ENCODE measurements at regions not wholly inside any gene's neighbourhood (a gene's known extent, or its start where the extent isn't known, plus 50 kb on each side); places are given as distances from the start of the nearest gene placed in this dataset.

DNA sequence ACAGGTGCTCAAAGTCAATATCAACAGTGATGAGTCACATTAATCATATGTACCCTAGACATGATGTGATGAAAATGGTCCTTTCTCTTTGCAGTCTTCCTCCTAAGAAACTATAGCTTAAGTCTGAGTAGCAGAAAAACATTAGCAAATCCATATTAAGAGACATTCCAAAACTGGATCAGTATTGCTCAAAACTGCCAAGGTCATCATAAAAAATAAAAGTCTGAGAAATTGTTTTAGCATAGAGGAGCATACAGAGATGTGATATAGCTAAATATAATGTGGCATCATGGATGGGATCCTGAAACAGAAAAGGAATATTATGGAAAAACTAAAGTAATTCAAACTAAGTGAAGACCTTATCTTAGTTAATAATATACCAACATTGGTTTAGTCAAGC is 1316.1 kb downstream of the SUCLG1 start:
- H3K27me3 Mint-ChIP-seq, result no peaks in the 10 kb centered on the region
- POLR2A ChIA-PET, result no interaction called here
- H3K4me1 ChIP-seq (ENCODE audit: control insufficient read depth in 1 of 2, extremely low read depth in 1 of 2, insufficient read depth in 2 of 2, low read length in 2 of 2), result no peaks in the 10 kb centered on the region
- no peaks in the 10 kb centered on the region for H3K36me3 Mint-ChIP-seq
- no peak overlapping the region for H3K27ac Mint-ChIP-seq
- H3K27ac ChIP-seq (ENCODE audit: low read length), result no peak overlapping the region
- H3K4me1 Mint-ChIP-seq, result no peaks in the 10 kb centered on the region
- no peaks in the 10 kb centered on the region for H3K36me3 ChIP-seq (ENCODE audit: control insufficient read depth in 2 of 2, extremely low read depth in 1 of 2, insufficient read depth in 1 of 2, low read length in 1 of 2)
- no peak overlapping the region for H3K4me3 Mint-ChIP-seq
- no peak for ATAC-seq (replicated peaks in 1 of 4)
- H3K4me3 ChIP-seq (ENCODE audit: control insufficient read depth in 1 of 2, extremely low read depth in 1 of 2, low read length in 1 of 2), result no peak overlapping the region
- peaks cover 8 to 23% (median 16%) of the 10 kb centered on the region in 3 donors for H3K9me3 Mint-ChIP-seq
- DNase-seq, result no peak
- CTCF ChIA-PET, result interaction anchor here in 1 of 2 donors (1.0 kb wide), 1 partner anchor 12 kb away, joined by 3 read pairs; no protein-coding TSS in a partner anchor
- no peaks in the 10 kb centered on the region for H3K27me3 ChIP-seq (replicated peaks in 1 of 2; ENCODE audit: control insufficient read depth in 2 of 2, extremely low read depth in 1 of 2, insufficient read depth in 2 of 2, low read length in 1 of 2)
- H3K9me3 ChIP-seq, result no peaks in the 10 kb centered on the region

DNA sequence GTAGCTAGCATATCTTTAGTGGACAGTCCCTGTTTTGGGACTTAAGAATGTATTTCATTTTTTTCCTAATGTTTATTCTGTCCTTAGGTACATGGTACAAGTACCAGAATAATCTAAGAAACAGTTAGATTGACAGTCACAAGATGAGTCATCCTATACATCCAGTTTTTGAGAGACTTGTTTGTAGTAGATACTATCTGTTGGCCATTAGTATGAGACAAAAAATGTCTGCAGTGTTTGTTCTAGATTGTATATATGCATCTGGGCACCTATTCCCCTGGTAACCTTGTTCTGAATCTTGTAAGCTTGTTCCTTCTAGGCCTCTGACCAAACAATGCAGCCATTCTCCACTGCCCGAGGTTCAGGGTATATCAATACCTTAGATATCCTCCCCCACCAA is 1343.5 kb downstream of the SUCLG1 start:
- H3K27ac ChIP-seq (ENCODE audit: low read length), result no peak overlapping the region
- no peaks in the 10 kb centered on the region for H3K36me3 ChIP-seq (ENCODE audit: control insufficient read depth in 2 of 2, extremely low read depth in 1 of 2, insufficient read depth in 1 of 2, low read length in 1 of 2)
- ATAC-seq (replicated peaks in 1 of 4) (no peak), DNase-seq (no peak)
- no peak overlapping the region for H3K4me3 ChIP-seq (ENCODE audit: control insufficient read depth in 1 of 2, extremely low read depth in 1 of 2, low read length in 1 of 2)
- H3K27me3 ChIP-seq (replicated peaks in 1 of 2; ENCODE audit: control insufficient read depth in 2 of 2, extremely low read depth in 1 of 2, insufficient read depth in 2 of 2, low read length in 1 of 2), result no peaks in the 10 kb centered on the region
- H3K4me1 Mint-ChIP-seq, result no peaks in the 10 kb centered on the region
- H3K9me3 Mint-ChIP-seq, result peaks cover 0 to 13% (median 5%) of the 10 kb centered on the region in 3 donors
- H3K36me3 Mint-ChIP-seq, result no peaks in the 10 kb centered on the region
- ChIA-PET POLR2A (no interaction called here), CTCF (no interaction called here)
- no peaks in the 10 kb centered on the region for H3K4me1 ChIP-seq (ENCODE audit: control insufficient read depth in 1 of 2, extremely low read depth in 1 of 2, insufficient read depth in 2 of 2, low read length in 2 of 2)
- no peak overlapping the region for H3K4me3 Mint-ChIP-seq
- H3K9me3 ChIP-seq, result peaks cover 3% of the 10 kb centered on the region
- H3K27me3 Mint-ChIP-seq, result no peaks in the 10 kb centered on the region
- 60% methylated on average over 1 of the region's 1 CpG for WGBS (ENCODE audit: insufficient coverage)
- H3K27ac Mint-ChIP-seq, result no peak overlapping the region

DNA sequence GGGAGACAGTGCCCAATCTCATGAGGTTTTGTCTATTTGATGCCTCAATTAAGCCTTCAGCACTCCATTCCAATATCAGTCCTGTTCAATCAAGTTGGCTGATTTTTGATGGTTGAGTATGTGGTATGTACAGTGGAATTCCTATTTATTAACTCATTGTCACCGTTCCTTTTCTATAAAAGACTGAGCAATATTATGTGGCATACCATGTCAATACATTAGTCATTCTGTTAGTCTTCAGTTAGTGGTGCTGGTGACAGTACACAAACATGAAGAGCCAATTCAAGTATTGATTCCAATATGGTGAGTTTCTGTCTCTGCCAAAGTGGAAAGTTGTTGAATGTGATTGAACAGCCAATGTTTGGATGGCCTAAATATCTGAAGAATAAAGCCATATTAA is 1343.9 kb downstream of the SUCLG1 start:
- H3K27me3 ChIP-seq (replicated peaks in 1 of 2; ENCODE audit: control insufficient read depth in 2 of 2, extremely low read depth in 1 of 2, insufficient read depth in 2 of 2, low read length in 1 of 2), result no peaks in the 10 kb centered on the region
- H3K4me3 ChIP-seq (ENCODE audit: control insufficient read depth in 1 of 2, extremely low read depth in 1 of 2, low read length in 1 of 2), result no peak overlapping the region
- no CpG with 5 or more reads among the region's 1 CpG for WGBS (ENCODE audit: insufficient coverage)
- H3K27ac ChIP-seq (ENCODE audit: low read length), result no peak overlapping the region
- no peaks in the 10 kb centered on the region for H3K36me3 Mint-ChIP-seq
- H3K4me1 Mint-ChIP-seq, result no peaks in the 10 kb centered on the region
- no peak for DNase-seq
- H3K27ac Mint-ChIP-seq, result no peak overlapping the region
- H3K36me3 ChIP-seq (ENCODE audit: control insufficient read depth in 2 of 2, extremely low read depth in 1 of 2, insufficient read depth in 1 of 2, low read length in 1 of 2), result no peaks in the 10 kb centered on the region
- no peak for ATAC-seq (replicated peaks in 1 of 4)
- H3K4me3 Mint-ChIP-seq, result no peak overlapping the region
- H3K4me1 ChIP-seq (ENCODE audit: control insufficient read depth in 1 of 2, extremely low read depth in 1 of 2, insufficient read depth in 2 of 2, low read length in 2 of 2), result no peaks in the 10 kb centered on the region
- peaks cover 3% of the 10 kb centered on the region for H3K9me3 ChIP-seq
- CTCF ChIA-PET, result no interaction called here
- POLR2A ChIA-PET, result no interaction called here
- H3K27me3 Mint-ChIP-seq, result no peaks in the 10 kb centered on the region
- H3K9me3 Mint-ChIP-seq, result peaks cover 0 to 15% (median 8%) of the 10 kb centered on the region in 3 donors

DNA sequence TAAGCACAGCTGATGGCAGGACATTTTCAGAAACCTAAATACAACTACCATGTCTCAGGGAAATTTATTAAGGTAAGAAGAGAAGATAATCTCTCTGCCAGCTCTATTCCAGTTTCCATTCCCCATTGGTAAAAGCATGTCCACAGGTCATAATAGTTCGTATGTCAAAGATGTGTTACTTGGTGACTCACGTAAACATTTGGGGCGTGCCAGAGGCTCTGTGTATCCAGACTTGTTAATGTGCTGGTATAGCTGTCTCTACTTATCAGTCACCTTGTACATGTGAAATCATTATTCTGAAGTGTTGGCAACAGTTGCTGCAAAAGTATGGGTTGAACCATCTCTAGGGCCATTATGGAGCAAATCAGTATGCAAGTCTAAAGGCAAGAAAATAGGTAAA is 1345.1 kb downstream of the SUCLG1 start:
- H3K9me3 ChIP-seq, result peaks cover 3% of the 10 kb centered on the region
- no peak overlapping the region for H3K4me3 ChIP-seq (ENCODE audit: control insufficient read depth in 1 of 2, extremely low read depth in 1 of 2, low read length in 1 of 2)
- Mint-ChIP-seq H3K9me3 (peaks cover 6 to 19% (median 10%) of the 10 kb centered on the region in 3 donors), H3K27me3 (no peaks in the 10 kb centered on the region), H3K4me1 (no peaks in the 10 kb centered on the region), H3K36me3 (no peaks in the 10 kb centered on the region), H3K4me3 (no peak overlapping the region), H3K27ac (no peak overlapping the region)
- H3K36me3 ChIP-seq (ENCODE audit: control insufficient read depth in 2 of 2, extremely low read depth in 1 of 2, insufficient read depth in 1 of 2, low read length in 1 of 2), result no peaks in the 10 kb centered on the region
- no peak overlapping the region for H3K27ac ChIP-seq (ENCODE audit: low read length)
- ATAC-seq (replicated peaks in 1 of 4) (no peak), DNase-seq (no peak)
- no peaks in the 10 kb centered on the region for H3K4me1 ChIP-seq (ENCODE audit: control insufficient read depth in 1 of 2, extremely low read depth in 1 of 2, insufficient read depth in 2 of 2, low read length in 2 of 2)
- ChIA-PET POLR2A (no interaction called here), CTCF (no interaction called here)
- no peaks in the 10 kb centered on the region for H3K27me3 ChIP-seq (replicated peaks in 1 of 2; ENCODE audit: control insufficient read depth in 2 of 2, extremely low read depth in 1 of 2, insufficient read depth in 2 of 2, low read length in 1 of 2)
- 100% methylated on average over 1 of the region's 3 CpGs for WGBS (ENCODE audit: insufficient coverage)

DNA sequence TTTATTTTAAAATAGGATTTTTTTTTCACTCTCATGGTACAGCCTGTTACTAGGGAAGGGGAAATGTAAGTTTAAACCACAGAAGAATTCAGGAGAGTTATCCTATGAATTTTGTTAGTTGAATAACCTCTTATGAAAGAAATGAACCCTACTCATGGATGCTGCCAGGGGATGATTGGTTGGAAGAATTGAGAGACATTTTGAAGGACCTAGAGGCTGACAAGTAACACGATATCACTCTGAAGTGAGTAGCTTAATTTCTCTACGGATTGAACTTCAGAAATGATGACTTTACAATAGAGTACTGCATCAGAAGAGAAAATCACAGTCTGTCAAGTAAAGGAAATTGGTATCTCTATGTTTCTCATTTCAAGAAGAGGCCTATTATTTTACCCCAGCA is 1346.2 kb downstream of the SUCLG1 start:
- no peak overlapping the region for H3K27ac Mint-ChIP-seq
- H3K9me3 ChIP-seq, result peaks cover 3% of the 10 kb centered on the region
- DNase-seq, result no peak

DNA sequence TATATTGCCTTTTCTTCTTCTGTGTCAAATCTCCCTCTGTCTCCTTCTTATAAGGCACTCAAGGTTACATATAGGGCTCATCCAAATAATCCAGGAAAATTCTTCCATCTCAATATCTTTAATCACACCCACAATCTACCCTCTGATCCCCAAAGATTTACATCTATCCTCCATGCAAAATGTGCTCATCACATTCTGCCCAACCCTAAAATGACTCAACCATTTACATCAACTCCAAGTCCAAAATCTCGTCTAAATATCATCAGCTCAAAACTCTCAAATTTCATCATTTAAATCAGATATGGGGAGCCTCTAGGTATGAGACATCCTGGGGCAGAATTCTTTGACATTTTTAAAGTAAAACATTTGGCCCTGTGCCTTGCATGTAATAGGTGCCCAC is 1349.8 kb downstream of the SUCLG1 start:
- no peak for ATAC-seq (replicated peaks in 1 of 4)
- WGBS (ENCODE audit: insufficient coverage), result no CpG with 5 or more reads among the region's 1 CpG
- no peak for DNase-seq

More for the DNA sequence above, 1346.2 kb downstream of the SUCLG1 start:
- Mint-ChIP-seq H3K9me3 (peaks cover 6 to 22% (median 13%) of the 10 kb centered on the region in 3 donors), H3K4me1 (no peaks in the 10 kb centered on the region), H3K36me3 (no peaks in the 10 kb centered on the region), H3K4me3 (no peak overlapping the region), H3K27me3 (no peaks in the 10 kb centered on the region)
- POLR2A ChIA-PET, result no interaction called here
- ATAC-seq (replicated peaks in 1 of 4), result no peak
- H3K4me3 ChIP-seq (ENCODE audit: control insufficient read depth in 1 of 2, extremely low read depth in 1 of 2, low read length in 1 of 2), result no peak overlapping the region
- CTCF ChIA-PET, result no interaction called here
- H3K27me3 ChIP-seq (replicated peaks in 1 of 2; ENCODE audit: control insufficient read depth in 2 of 2, extremely low read depth in 1 of 2, insufficient read depth in 2 of 2, low read length in 1 of 2), result no peaks in the 10 kb centered on the region
- no peak overlapping the region for H3K27ac ChIP-seq (ENCODE audit: low read length)
- 100% methylated on average over 1 of the region's 2 CpGs for WGBS (ENCODE audit: insufficient coverage)
- H3K4me1 ChIP-seq (ENCODE audit: control insufficient read depth in 1 of 2, extremely low read depth in 1 of 2, insufficient read depth in 2 of 2, low read length in 2 of 2), result no peaks in the 10 kb centered on the region
- no peaks in the 10 kb centered on the region for H3K36me3 ChIP-seq (ENCODE audit: control insufficient read depth in 2 of 2, extremely low read depth in 1 of 2, insufficient read depth in 1 of 2, low read length in 1 of 2)

DNA sequence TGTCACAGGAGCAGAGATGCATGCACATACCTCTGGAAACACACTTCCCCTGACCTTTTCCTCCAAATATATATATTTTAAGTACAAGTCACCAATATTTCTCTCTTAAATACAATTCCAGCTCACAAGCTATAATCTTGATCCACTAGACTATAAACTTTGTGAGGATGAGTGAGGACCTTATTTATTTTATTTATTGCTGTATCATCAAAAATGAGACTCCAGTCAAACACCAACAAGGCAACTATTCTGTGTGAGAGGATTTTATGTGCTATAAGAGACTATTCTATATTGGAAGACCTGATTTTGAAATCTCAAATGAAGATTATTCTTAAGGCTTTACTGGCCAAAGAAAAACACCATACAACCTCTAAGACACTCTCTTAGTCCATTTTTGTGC is 1352.2 kb downstream of the SUCLG1 start:
- Mint-ChIP-seq H3K27me3 (no peaks in the 10 kb centered on the region), H3K9me3 (peaks cover 8 to 20% (median 17%) of the 10 kb centered on the region in 3 donors), H3K36me3 (no peaks in the 10 kb centered on the region), H3K27ac (no peak overlapping the region), H3K4me3 (no peak overlapping the region), H3K4me1 (no peaks in the 10 kb centered on the region)
- no peak for ATAC-seq (replicated peaks in 1 of 4)
- DNase-seq, result no peak
- Histone ChIP-seq H3K4me3 (ENCODE audit: control insufficient read depth in 1 of 2, extremely low read depth in 1 of 2, low read length in 1 of 2) (no peak overlapping the region), H3K36me3 (ENCODE audit: control insufficient read depth in 2 of 2, extremely low read depth in 1 of 2, insufficient read depth in 1 of 2, low read length in 1 of 2) (no peaks in the 10 kb centered on the region), H3K9me3 (peaks cover 3% of the 10 kb centered on the region), H3K27me3 (replicated peaks in 1 of 2; ENCODE audit: control insufficient read depth in 2 of 2, extremely low read depth in 1 of 2, insufficient read depth in 2 of 2, low read length in 1 of 2) (no peaks in the 10 kb centered on the region), H3K4me1 (ENCODE audit: control insufficient read depth in 1 of 2, extremely low read depth in 1 of 2, insufficient read depth in 2 of 2, low read length in 2 of 2) (no peaks in the 10 kb centered on the region), H3K27ac (ENCODE audit: low read length) (no peak overlapping the region)
- ChIA-PET CTCF (no interaction called here), POLR2A (no interaction called here)

More for the DNA sequence above, 1349.8 kb downstream of the SUCLG1 start:
- H3K4me1 ChIP-seq (ENCODE audit: control insufficient read depth in 1 of 2, extremely low read depth in 1 of 2, insufficient read depth in 2 of 2, low read length in 2 of 2), result no peaks in the 10 kb centered on the region
- Mint-ChIP-seq H3K36me3 (no peaks in the 10 kb centered on the region), H3K9me3 (peaks cover 8 to 17% (median 14%) of the 10 kb centered on the region in 3 donors), H3K4me3 (no peak overlapping the region), H3K27me3 (no peaks in the 10 kb centered on the region), H3K27ac (no peak overlapping the region), H3K4me1 (no peaks in the 10 kb centered on the region)
- H3K27me3 ChIP-seq (replicated peaks in 1 of 2; ENCODE audit: control insufficient read depth in 2 of 2, extremely low read depth in 1 of 2, insufficient read depth in 2 of 2, low read length in 1 of 2), result no peaks in the 10 kb centered on the region
- H3K27ac ChIP-seq (ENCODE audit: low read length), result no peak overlapping the region
- ChIA-PET CTCF (no interaction called here), POLR2A (no interaction called here)
- no peaks in the 10 kb centered on the region for H3K36me3 ChIP-seq (ENCODE audit: control insufficient read depth in 2 of 2, extremely low read depth in 1 of 2, insufficient read depth in 1 of 2, low read length in 1 of 2)
- H3K9me3 ChIP-seq, result peaks cover 3% of the 10 kb centered on the region
- no peak overlapping the region for H3K4me3 ChIP-seq (ENCODE audit: control insufficient read depth in 1 of 2, extremely low read depth in 1 of 2, low read length in 1 of 2)
